WTC11 (cell line): ENCODE measurements at regions not wholly inside any gene's neighbourhood (a gene's known extent, or its start where the extent isn't known, plus 50 kb on each side); places are given as distances from the start of the nearest gene placed in this dataset.

Source experiments
- FOXJ3 ChIP-seq: sonication (generic); formaldehyde crosslinking; IDR thresholded peaks from 2 replicates; pipeline ENCODE4 v1.9.0; 2021; ENCODE audit warnings: missing genetic modification reagents, mild to moderate bottlenecking, borderline replicate concordance
- GTF2I ChIP-seq: fragments of 250-450 bp; sonication (Bioruptor Pico); conservative IDR thresholded peaks from 2 replicates; pipeline ENCODE4 v1.4.0; 2021; ENCODE audit warnings: mild to moderate bottlenecking
- RORB ChIP-seq: fragments of 250-450 bp; sonication (Bioruptor Pico); IDR thresholded peaks from 2 replicates; pipeline ENCODE4 v1.9.0; 2021; ENCODE audit warnings: mild to moderate bottlenecking
- TP53 ChIP-seq: sonication (generic); formaldehyde crosslinking; IDR thresholded peaks from 2 replicates; pipeline ENCODE4 v1.8.1; 2023; ENCODE audit warnings: mild to moderate bottlenecking, missing genetic modification reagents
- TF ChIP-seq, protein P1 (sequence below): fragments of 200-600 bp; IDR thresholded peaks from 2 replicates; pipeline ENCODE4 v1.8.0; 2022; ENCODE audit warnings: antibody characterized with exemption

DNA sequence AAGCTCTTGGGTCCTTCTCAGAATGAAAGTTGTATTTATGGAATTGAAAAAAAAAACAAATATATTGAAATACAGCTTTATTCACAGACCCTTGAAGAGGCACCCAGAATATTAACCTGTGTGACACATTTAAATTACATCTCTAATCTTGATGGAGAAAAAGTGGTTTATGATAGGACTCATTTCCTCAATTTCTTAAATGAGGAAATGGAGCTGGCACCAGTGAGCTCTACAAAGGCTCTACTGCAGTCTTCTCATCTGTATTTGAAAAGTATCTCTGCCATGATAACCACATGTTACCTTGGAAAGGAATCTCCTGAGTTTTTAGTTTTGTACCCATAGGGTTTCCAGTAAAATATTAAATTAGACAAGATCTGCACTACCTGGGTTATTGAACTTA is 186.5 kb downstream of the HIPK3 start:
- TF ChIP-seq TP53 (CRISPR knock-in tag) (no peak), FOXJ3 (CRISPR knock-in tag) (no peak), RORB (CRISPR knock-in tag) (no peak), GTF2I (CRISPR knock-in tag) (no peak)
- TF ChIP-seq, protein P1, sequence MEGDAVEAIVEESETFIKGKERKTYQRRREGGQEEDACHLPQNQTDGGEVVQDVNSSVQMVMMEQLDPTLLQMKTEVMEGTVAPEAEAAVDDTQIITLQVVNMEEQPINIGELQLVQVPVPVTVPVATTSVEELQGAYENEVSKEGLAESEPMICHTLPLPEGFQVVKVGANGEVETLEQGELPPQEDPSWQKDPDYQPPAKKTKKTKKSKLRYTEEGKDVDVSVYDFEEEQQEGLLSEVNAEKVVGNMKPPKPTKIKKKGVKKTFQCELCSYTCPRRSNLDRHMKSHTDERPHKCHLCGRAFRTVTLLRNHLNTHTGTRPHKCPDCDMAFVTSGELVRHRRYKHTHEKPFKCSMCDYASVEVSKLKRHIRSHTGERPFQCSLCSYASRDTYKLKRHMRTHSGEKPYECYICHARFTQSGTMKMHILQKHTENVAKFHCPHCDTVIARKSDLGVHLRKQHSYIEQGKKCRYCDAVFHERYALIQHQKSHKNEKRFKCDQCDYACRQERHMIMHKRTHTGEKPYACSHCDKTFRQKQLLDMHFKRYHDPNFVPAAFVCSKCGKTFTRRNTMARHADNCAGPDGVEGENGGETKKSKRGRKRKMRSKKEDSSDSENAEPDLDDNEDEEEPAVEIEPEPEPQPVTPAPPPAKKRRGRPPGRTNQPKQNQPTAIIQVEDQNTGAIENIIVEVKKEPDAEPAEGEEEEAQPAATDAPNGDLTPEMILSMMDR: no peak
